ENCODE measurements at regions not wholly inside any gene's neighbourhood (a gene's known extent, or its start where the extent isn't known, plus 50 kb on each side); places are given as distances from the start of the nearest gene placed in this dataset.

- Histone ChIP-seq H3K27ac (no peak overlapping the region), H3K4me3 (no peak overlapping the region), H3K36me3 (replicated peaks in 1 of 2; ENCODE audit: insufficient read depth in 1 of 2, low read depth in 2 of 2) (no peaks in the 10 kb centered on the region), H3K9me3 (no peaks in the 10 kb centered on the region), H3K4me1 (no peaks in the 10 kb centered on the region), H3K27me3 (no peaks in the 10 kb centered on the region)
- ATAC-seq (no peak), DNase-seq (no peak)
- 71 to 78% methylated on average over 3 of the region's 3 CpGs for WGBS, 2 donors
- intact Hi-C loops (cut with DNase I): no loop called here
- TF ChIP-seq CTCF (IDR thresholded peaks at IDR 0.05) (no peak), POLR2A (IDR thresholded peaks at IDR 0.05) (no peak)
Observed at GRCh38 chr3:153084431-153084830, 77.6 kb upstream of the RAP2B start.

- no peak for ATAC-seq
- Histone ChIP-seq H3K27me3 (no peaks in the 10 kb centered on the region), H3K9me3 (no peaks in the 10 kb centered on the region), H3K4me1 (no peaks in the 10 kb centered on the region), H3K36me3 (replicated peaks in 1 of 2; ENCODE audit: insufficient read depth in 1 of 2, low read depth in 2 of 2) (no peaks in the 10 kb centered on the region), H3K4me3 (no peak overlapping the region), H3K27ac (no peak overlapping the region)
- intact Hi-C loops (cut with DNase I): no loop called here
- DNase-seq: no peak
- TF ChIP-seq CTCF (IDR thresholded peaks at IDR 0.05) (no peak), POLR2A (IDR thresholded peaks at IDR 0.05) (no peak)
- WGBS, 2 donors: 66 to 70% methylated on average over 7 of the region's 7 CpGs
Observed at GRCh38 chr3:153087595-153088566, 74.1 kb upstream of the RAP2B start.

GRCh38 chr3:153089620-153090019 is 72.4 kb upstream of the RAP2B start:
- WGBS, 2 donors: 79 to 82% methylated on average over 2 of the region's 2 CpGs
- no peak for DNase-seq
- Histone ChIP-seq H3K27ac (no peak overlapping the region), H3K4me3 (no peak overlapping the region), H3K27me3 (no peaks in the 10 kb centered on the region), H3K9me3 (no peaks in the 10 kb centered on the region), H3K36me3 (replicated peaks in 1 of 2; ENCODE audit: insufficient read depth in 1 of 2, low read depth in 2 of 2) (no peaks in the 10 kb centered on the region), H3K4me1 (no peaks in the 10 kb centered on the region)
- ATAC-seq: no peak
- intact Hi-C loops (cut with DNase I): no loop called here
- TF ChIP-seq CTCF (IDR thresholded peaks at IDR 0.05): no peak
- no peak for TF ChIP-seq POLR2A (IDR thresholded peaks at IDR 0.05)

GRCh38 chr3:153090973-153091372 is 71.1 kb upstream of the RAP2B start:
- Histone ChIP-seq H3K4me3 (no peak overlapping the region), H3K27me3 (no peaks in the 10 kb centered on the region), H3K4me1 (no peaks in the 10 kb centered on the region), H3K9me3 (no peaks in the 10 kb centered on the region), H3K36me3 (replicated peaks in 1 of 2; ENCODE audit: insufficient read depth in 1 of 2, low read depth in 2 of 2) (no peaks in the 10 kb centered on the region), H3K27ac (no peak overlapping the region)
- ATAC-seq (no peak), DNase-seq (no peak)
- intact Hi-C loops (cut with DNase I): no loop called here
- WGBS, 2 donors: 59 to 61% methylated on average over 1 of the region's 1 CpG
- no peak for TF ChIP-seq CTCF (IDR thresholded peaks at IDR 0.05)
- TF ChIP-seq POLR2A (IDR thresholded peaks at IDR 0.05): no peak

GRCh38 chr3:153093629-153094028 is 68.4 kb upstream of the RAP2B start:
- H3K4me3 ChIP-seq: no peak overlapping the region

More at GRCh38 chr3:153093629-153094028, 68.4 kb upstream of the RAP2B start:
- Histone ChIP-seq H3K36me3 (replicated peaks in 1 of 2; ENCODE audit: insufficient read depth in 1 of 2, low read depth in 2 of 2) (no peaks in the 10 kb centered on the region), H3K27me3 (no peaks in the 10 kb centered on the region), H3K9me3 (no peaks in the 10 kb centered on the region), H3K4me1 (no peaks in the 10 kb centered on the region), H3K27ac (no peak overlapping the region)
- TF ChIP-seq POLR2A (IDR thresholded peaks at IDR 0.05): no peak
- TF ChIP-seq CTCF (IDR thresholded peaks at IDR 0.05): no peak
- no peak for ATAC-seq
- no peak for DNase-seq
- intact Hi-C loops (cut with DNase I): no loop called here
